ENCODE measurements at regions not wholly inside any gene's neighbourhood (a gene's known extent, or its start where the extent isn't known, plus 50 kb on each side); places are given as distances from the start of the nearest gene placed in this dataset.
A peak's percentile ranks its signal among the peaks of the same experiment; 100 is the strongest.
"Not testable (repeated sequence)": the region's sequence is repeated elsewhere in the genome, so short reads cannot be mapped to it uniquely, and the experiment has no call there.

DNA sequence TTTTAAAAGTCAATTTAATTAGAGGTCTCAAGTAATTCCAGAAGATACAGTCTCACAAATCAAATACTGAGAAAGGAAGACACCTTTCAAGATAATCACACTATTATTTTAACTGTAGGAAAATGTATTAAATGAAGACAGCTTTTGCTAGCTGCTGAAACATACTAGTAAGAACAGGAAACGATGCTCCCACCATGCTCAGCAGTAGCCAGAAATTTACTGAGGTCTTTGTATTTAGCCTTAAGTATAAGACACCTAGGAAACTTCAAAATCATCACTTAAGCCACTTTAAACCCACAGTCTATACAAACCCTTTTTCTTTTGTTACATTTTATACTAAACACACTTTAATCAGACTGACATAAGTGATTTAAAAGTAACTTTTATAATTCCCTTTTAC, 72.7 kb upstream of the NPIPB12 start:
- intact Hi-C loops (cut with DNase I); DNase-seq: not testable (repeated sequence)

DNA sequence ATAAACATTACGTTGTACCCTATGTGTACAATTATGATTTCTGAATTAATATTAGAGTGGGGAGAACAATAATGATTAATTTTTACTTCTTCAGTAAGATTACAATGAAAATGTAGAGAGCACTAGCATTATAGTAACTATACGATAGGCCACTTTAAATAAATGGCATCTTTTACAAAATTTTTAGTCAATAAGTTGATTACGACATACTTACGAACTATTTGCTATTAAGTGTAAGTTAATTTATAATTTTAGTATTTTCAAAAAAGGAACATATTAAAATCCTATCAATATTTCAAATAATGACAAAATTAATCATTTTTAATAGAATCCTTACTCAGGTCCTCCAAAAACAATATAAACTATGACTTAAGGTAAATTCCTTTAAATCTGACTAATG, 75.6 kb upstream of the NPIPB12 start:
- intact Hi-C loops (cut with DNase I); DNase-seq: not testable (repeated sequence)

DNA sequence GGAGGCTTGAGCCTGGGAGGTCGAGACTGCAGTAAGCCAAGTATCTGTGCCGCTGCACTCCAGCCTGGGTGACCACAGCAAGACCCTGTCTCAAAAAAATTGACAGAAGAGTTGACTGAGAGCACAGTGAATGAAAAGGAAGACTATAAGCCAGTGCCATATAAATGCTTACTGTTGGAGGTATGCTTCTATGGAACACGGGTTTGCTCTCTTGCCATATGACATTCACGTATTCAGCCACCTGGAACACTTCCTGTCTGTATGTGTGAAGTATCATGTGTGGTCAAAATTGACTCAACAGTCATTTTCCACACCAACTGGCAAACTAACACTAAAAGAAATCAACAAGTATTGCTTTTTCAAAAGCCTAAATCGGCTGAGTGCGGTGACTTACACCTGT, 71.1 kb upstream of the SPN start:
- DNase-seq; intact Hi-C loops (cut with DNase I): not testable (repeated sequence)

DNA sequence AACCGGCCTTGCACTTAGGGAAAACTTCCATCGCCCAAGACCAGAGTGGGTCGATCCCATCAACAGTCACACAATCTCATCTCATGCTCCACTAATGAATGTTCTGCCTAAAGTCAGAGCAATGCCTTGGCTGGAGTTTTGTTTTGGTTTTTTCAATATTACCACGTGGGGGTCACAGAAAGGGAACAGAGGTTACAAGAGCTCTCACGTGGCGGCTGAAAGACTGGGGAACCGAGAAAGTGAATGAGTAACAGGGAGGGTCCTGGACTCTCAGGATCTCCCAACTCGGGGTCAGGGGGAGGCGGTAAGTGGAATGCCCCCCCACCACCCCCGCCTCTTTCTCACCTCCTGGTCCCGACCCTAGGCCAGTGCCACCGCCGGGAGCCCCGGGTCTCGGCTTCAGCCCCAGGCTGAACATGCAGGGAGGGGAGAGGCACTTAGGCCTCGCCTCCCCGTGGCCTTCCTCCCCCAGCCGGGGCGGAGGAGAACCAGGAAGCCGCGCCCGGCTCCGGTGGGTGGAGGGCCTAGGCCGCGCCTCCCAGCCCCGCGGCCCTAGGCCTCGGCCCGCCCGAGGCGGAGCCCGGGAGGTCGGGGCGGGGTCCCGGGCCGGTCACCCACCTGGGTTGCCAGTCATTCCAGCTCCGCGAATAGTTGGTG, 68.7 kb upstream of the SPN start:
- intact Hi-C loops (cut with DNase I) = not testable (repeated sequence)
- DNase-seq = peak in 9 of 42 donors; percentile 17 to 65 (median 47)

DNA sequence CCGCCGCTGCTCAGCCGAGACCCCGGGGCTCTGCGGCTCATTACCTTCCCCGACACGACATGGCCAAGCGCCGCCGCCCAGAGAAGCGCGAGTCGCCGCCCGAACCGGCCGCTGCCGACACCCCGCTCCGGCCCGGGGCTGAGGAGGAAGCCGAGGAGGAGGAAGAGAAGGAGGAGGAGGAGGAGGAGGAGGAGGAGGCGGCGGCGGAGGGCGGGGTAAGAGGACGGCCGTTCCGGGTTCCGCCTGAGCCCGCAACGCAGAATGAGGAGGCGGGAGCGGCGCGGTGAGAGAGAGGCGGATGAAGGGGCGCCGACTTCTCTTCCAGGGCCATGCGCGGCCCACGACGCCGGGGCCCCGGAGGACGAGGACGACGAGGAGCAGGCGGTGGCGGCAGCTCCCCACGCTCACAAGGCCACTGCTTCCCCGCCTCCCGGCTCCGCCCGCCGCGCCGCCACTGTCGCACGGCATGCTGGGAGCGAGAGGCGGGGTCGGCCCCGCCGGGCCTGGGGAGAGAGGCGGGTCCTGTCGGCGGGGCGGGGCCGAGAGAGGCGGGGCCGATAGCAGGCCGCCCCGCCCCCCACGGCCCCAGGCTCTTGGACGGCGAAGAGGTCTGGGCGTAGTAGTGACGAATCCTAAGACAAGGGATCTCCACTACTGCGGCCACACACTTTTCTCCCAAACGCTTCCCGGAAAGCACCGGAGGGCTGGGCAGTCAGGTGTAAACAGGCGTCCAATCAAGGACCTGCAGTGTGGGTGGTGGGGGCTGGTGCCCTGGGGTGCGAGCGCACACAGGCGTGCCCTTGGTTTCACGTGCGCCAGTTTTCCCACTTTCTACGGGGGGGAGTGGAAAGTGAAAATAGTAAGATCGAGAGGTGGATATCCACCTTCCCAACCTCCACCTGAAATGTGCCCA, 67.9 kb upstream of the SPN start:
- DNase-seq = peak; percentile 71 to 96 (median 92)
- intact Hi-C loops (cut with DNase I) = not testable (repeated sequence)

DNA sequence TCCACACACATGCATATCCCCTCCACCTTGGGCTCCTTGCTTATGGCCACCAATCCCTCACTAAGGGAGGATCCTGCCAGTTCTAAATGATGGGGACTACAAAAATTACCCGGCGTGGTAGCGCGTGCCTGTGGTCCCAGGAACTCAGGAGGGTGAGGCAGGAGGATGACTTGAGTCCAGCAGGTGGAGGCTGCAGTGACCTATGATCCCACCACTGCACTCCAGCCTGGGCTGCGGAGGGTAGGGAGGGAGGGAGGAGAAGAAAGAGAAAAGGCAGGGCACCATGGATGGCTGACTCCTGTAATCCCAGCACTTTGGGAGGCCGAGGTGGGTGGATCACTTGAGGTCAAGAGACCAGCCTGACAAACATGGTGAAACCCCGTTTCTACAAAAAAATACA, 66.0 kb upstream of the SPN start:
- intact Hi-C loops (cut with DNase I) = not testable (repeated sequence)

DNA sequence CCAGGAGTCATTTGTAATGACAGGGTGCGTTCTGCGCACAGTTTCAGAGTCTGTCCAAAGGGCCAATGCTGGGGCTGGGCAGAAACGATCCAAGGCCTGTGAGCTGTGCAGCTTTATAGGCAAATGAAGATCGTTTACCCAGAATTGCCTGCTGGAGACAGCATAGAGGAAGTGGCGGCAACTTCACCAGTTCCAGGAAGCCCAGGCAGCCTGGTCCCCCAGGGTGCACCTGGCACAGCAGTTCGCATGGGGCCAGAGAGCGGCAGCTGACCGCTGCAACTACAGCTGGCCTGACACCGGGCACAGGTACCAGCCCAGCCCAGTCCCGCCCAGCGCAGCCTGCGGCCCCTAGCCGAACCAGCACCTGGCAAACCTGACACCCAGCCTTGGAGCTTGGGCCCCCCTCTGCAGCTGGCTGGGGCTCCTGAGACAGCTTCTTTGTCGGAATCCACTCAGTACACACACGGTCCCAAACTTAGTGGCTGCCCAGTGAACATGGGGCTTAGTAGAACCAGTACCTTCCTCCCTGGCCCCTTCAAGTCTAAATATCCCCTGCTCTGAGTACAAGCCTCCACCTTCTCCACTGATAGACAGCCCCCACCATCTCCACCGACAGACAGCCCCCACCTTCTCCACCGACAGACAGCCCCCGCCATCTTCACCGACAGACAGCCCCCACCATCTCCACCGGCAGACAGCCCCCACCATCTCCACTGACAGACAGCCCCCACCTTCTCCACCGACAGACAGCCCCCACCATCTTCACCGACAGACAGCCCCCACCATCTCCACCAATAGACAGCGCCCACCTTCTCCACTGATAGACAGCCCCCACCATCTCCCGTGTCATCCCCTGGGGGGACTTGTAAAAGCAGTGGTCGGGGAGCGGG, 62.7 kb upstream of the SPN start:
- intact Hi-C loops (cut with DNase I) = not testable (repeated sequence)
- DNase-seq = peak in 7 of 42 donors; percentile 11 to 43 (median 30)

More for the DNA sequence above, 66.0 kb upstream of the SPN start:
- DNase-seq = peak in 1 of 42 donors; percentile 33

DNA sequence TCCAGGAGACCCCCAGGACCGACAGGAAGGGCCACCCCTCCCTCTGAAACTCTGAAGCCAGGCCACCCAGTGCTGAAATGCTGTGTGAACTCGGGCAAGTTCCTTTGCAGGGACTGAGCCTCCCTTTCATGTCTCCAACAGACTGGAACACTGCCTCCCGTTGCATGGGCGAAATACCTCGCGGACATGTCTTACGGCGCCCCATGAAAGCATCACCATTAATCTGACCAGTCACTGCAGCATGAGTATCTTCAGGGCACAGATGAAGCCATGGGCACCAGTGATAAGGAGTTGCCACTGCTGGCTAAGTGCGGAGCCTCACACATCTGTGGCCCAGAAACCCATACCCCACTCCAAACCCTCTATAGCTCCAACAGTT, 60.8 kb upstream of the SPN start:
- DNase-seq; intact Hi-C loops (cut with DNase I): not testable (repeated sequence)

DNA sequence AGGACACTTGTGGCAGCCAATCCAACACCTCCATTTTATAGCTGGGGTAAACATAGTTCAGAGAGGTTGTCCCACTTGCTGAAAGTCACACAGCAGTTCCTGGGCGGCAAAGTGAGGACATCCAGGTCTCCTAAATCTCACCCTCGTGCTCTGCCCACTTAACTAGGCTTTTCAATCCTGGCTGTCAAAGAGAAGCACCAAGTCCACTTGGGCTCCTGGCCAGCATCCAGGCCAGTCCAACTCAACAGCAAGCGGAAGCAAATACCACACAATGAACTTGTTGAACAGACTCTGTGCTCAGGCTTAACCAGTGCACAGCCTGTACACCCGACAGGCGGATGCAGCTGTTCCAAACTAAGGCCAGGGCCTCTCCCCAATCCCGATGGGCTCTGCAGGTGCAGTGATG, 60.4 kb upstream of the SPN start:
- DNase-seq = peak in 1 of 42 donors; percentile 25
- intact Hi-C loops (cut with DNase I) = not testable (repeated sequence)

DNA sequence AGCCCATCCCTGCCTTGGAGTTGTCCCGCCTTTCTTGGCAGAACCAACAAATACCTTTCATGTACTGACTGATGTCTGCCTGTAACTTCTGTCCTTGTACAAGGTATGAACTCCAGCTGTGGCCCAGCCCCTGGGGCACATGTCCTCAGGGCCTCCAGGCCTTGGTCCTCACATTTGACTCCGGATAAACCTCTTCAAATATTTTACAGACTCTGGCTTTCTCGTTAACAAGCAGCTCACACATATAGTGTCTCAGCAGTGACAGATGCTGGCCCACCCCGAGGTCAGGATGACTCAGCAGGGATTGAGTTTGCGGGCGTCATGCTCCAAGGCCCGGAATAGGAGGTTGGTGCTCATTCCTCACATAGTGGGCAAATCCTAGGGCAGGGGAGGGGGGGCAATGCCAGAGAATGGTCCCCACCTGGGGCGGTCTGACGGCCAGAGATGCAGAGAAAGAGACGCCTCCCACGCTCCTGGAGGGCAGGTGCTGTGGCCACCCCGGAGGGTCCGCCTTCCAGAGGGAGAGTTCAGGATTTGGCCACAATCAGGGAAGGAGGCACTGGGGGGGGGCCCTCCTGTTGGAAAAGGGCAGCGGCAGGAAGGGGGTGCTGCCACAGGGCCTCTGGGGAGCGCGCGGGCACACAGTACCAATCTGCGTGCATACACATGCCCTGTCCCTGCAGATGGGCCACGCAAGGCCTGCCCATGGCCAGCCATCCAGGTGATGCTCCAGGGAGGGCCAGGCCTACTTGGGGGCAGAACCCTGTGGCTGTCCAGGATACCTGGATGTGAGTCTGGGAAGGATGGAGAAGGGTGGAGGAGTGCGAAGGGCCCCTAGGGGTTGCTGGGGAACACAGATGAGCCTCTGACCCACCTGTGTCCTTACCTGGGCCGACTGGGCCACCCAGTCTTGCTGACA, 58.2 kb upstream of the SPN start:
- DNase-seq = peak in 11 of 42 donors; percentile 14 to 72 (median 33)

DNA sequence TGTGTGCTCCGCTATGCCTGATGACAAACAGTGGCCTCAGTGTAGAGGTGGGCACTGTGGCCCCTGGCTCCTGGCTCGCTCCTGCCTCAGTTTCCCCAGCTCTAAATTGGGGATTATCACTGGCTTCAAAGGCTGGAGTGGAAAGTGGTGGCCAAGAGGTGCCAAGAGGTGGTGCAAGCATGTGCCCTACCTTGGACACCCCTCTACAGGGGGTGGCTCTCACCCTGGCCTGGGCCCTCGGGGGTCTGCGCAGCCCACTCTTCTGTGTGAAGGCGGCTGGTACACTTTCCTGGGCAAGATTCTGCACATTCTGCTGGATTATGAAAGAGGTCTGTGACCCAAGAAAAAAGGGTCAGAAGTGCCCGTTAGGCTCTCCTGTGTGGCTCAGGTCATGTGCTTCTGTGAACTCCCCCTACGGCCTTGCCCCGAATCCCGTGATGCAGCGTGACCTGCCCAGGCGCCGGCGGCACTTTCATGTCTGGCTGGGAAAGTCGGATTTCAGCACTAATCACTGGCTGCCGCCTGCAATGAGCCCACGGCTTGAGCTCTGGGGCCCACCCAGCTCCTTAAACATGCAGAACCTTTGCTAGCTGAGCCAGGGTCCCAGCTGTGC, 57.3 kb upstream of the SPN start:
- intact Hi-C loops (cut with DNase I); DNase-seq: not testable (repeated sequence)

More for the DNA sequence above, 58.2 kb upstream of the SPN start:
- intact Hi-C loops (cut with DNase I) = not testable (repeated sequence)

DNA sequence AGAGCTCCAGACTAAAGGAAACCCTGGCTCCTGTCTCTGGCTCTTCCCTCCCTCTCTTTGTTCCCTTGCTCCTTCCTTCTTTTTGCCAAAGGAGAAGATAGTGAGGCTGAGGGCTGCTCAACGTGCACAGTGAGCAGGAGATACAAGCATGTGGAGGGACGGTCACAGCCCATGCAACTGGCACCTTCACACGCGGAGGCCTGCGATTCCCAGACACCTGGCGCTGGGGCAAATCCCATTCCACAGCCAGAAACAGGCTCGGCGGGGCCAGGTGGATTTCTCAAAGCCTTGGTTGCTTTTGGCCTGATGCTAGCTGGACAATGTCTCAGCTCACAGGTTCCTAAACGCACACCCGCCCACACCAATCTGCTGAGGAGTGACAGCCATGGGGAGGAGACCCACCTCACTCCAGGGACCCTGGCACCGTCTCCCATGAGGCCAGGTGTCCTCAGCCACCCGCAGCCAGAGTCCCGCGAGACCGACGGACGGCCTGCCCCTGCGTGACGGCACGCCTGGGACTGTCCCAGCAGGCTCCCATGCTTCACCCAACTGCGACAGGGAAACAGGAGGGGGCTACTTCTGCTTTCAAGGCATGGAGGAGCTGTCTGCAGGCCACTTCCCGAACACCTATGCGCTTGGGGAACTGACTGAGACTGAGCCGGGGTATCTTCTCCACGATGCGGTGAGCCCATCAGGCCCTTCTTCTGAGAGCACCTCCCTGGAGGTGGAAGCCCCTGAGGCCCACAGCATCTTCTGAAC, 56.2 kb upstream of the SPN start:
- DNase-seq; intact Hi-C loops (cut with DNase I): not testable (repeated sequence)

DNA sequence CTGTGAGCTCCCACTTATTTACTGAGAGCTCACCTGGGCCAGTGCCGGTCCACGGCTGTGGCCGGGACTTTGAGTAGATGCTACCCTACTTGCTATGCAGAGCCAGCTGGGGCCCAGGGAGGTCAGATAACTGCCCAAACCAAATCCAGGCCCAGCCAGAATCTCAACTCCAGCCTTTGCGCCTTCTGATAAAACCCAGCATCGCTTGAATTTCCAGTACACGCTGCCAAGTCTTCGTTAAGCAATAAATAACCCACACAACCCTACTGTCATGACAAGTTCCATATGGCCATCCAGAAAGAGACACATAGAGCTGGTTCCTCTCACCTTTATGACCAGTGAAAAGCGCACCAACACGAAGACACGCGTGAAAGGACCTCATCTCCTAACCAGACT, 55.6 kb upstream of the SPN start:
- intact Hi-C loops (cut with DNase I); DNase-seq: not testable (repeated sequence)

DNA sequence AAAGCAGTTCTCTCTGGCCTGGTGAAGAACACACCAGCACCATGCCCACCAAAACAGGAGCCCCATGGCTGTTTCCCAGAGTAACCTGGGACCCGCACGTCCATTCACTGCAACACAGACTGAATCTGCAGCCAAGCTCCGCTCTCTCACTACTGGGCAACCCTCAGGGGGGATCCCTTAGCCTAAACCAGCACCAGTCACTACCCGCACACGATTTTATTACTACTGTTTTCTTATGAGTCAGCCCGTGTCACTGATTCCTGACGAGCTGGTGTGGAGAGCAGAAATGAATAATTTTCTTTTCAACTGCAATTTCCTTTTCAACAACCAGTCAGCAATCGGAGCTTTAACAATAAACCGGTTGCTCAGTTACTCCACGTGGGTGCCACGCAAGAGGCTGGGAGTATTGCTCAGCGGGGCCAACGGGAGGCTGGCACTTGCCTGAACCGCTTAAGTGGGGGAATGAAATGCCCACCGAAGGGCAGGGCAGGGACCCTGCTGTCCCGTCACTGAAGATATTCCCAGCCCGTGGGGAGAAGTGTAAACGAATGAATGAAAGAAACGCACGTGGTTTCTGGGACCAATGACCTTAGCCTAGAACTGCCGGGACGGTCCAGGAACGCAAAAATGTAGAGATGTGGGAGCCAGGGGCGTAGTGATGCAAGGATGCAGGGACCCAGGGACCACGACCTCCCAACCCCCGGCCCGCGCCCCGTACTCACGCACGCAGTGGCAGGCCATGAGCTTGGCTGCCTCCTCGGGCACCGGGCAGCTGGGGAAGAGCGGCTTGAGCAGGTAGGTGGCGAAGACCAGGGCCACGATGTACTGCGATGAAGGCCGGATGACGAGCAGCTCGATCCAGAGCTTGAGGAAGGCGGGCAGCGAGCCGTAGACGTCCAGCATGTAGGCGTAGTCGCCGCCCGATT, 50.4 kb upstream of the SPN start:
- peak in 2 of 42 donors; percentile 14 to 40 for DNase-seq
- intact Hi-C loops (cut with DNase I) = not testable (repeated sequence)

All from head of caudate nucleus (tissue), 42 donors.